Stimulated activated CD8-positive, alpha-beta memory T cell treated with anti-CD3 and anti-CD28 coated beads, Interleukin-12 subunit alpha, Interleukin-12 subunit beta, amount 100 ng/mL, for 24 hours (primary cell): ENCODE measurements at regions not wholly inside any gene's neighbourhood (a gene's known extent, or its start where the extent isn't known, plus 50 kb on each side); places are given as distances from the start of the nearest gene placed in this dataset.
"Not testable (repeated sequence)": the region's sequence is repeated elsewhere in the genome, so short reads cannot be mapped to it uniquely, and the experiment has no call there.

ENCODE experiments used
- DNase-seq: peaks from one replicate; pipeline ENCODE4 v3.0.0-alpha.2; 2020; ENCODE audit errors: extremely low read depth

- DNase-seq = peak; percentile 1
Measured at GRCh38 chr9:65223986-65224385, 61.0 kb downstream of the FOXD4L5 start.

DNA sequence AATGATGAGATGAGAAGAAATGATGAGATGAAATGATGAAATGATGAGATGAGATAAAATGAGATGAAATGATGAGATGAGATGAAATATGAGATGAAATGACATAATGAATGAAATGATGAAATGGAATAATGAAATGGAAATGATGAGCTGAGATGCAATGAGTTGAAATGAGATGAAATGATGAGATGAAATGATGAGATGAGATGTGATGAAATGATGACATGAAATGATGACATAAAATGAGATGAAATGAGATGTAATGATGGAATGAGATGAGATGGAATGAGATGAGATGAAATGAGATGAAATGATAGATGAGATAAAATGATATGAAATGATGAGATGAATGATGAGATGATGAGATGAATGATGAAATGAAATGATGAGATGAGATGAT, 76.2 kb downstream of the FOXD4L5 start:
- not testable (repeated sequence) for DNase-seq

- DNase-seq = not testable (repeated sequence)
Measured at GRCh38 chr9:65207273-65207672, 77.7 kb downstream of the FOXD4L5 start.

GRCh38 chr9:65205853-65206252, 79.2 kb downstream of the FOXD4L5 start:
- not testable (repeated sequence) for DNase-seq

GRCh38 chr9:65195781-65196180, 89.2 kb downstream of the FOXD4L5 start:
- DNase-seq = not testable (repeated sequence)

DNA sequence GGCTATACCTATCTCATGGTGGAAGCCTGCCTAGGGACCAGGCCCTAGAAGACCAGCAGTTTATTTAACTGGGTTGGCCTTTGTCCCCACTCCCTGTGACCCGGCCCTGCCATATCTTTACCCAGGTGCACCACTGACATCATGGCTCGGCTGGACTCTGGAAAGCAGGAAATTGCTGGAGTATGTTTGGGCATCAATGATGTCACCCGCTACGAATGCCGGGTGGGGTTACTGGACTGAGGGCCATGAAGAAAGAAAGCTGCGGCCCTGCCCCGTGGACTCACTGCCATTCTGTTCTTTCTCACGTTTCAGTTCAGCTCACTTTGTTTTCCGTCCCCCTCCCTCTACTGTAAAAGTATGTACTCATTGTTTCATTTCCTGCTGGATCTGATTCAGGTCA, 129.1 kb downstream of the FOXD4L5 start:
- DNase-seq = not testable (repeated sequence)
